ENCODE measurements at regions not wholly inside any gene's neighbourhood (a gene's known extent, or its start where the extent isn't known, plus 50 kb on each side); places are given as distances from the start of the nearest gene placed in this dataset.

- TF ChIP-seq CTCF (IDR thresholded peaks at IDR 0.05) = no peak
- no peak for TF ChIP-seq ZFX (IDR thresholded peaks at IDR 0.05; ENCODE audit: borderline replicate concordance)
Measured at GRCh38 chr10:84063440-84063839, 75.9 kb upstream of the GHITM start.
